ENCODE measurements at regions not wholly inside any gene's neighbourhood (a gene's known extent, or its start where the extent isn't known, plus 50 kb on each side); places are given as distances from the start of the nearest gene placed in this dataset.

DNA sequence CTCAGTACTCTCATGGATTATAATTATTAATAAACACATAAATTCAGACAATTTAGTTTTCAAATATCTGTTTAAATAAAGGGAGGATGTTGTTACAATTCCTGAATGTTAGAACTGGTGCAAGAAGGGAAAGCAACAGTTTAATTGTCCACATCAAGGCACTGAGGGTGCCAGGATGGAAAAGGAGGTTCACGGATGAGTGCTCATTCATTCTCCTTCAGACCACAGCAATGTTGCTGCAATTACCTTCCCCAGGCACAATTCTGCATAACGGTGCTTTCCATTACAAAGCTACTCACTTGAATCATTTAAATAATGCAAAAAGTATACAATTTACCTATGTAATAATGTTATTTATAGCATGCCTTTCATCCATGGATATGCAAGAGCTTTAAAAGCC lies 52.3 kb upstream of the COG2 start:
- no peak overlapping the region for H3K4me2 ChIP-seq (ENCODE audit: low read depth, low read length)
- dilution Hi-C loops (cut with HindIII; ENCODE audit: low sequenced_read_pairs, unreplicated experiment) = no loop called here
- intact Hi-C loops (cut with micrococcal nuclease) = no loop called here
- H4K91ac ChIP-seq (ENCODE audit: insufficient read depth, low read depth, low read length) = no peak overlapping the region
- no peaks in the 10 kb centered on the region for H3K9me3 ChIP-seq (ENCODE audit: control insufficient read depth, insufficient read depth, low read length)
- H3K56ac ChIP-seq (ENCODE audit: extremely low read depth, insufficient read depth, low read length) = no peak overlapping the region
- H2AK9ac ChIP-seq (replicated peaks; ENCODE audit: low read depth, low read length, poor library complexity) = no peak overlapping the region
- CTCF ChIA-PET = no interaction called here
- no peak overlapping the region for H2BK20ac ChIP-seq (ENCODE audit: low read depth, low read length)
- no peak for DNase-seq
- no peak overlapping the region for H3K4me3 ChIP-seq (ENCODE audit: insufficient read depth, low read depth, low read length)
- no peak overlapping the region for H2AK5ac ChIP-seq (ENCODE audit: low read depth, low read length)
- H3K4me1 ChIP-seq (ENCODE audit: control insufficient read depth, insufficient read depth, low read length) = no peaks in the 10 kb centered on the region
- no peak for TF ChIP-seq RFX5 (IDR thresholded peaks at IDR 0.05; ENCODE audit: low read depth, low read length)
- no peak for TF ChIP-seq ELK1 (IDR thresholded peaks at IDR 0.05; ENCODE audit: borderline replicate concordance, low read depth, low read length)
- TF ChIP-seq, protein P1, sequence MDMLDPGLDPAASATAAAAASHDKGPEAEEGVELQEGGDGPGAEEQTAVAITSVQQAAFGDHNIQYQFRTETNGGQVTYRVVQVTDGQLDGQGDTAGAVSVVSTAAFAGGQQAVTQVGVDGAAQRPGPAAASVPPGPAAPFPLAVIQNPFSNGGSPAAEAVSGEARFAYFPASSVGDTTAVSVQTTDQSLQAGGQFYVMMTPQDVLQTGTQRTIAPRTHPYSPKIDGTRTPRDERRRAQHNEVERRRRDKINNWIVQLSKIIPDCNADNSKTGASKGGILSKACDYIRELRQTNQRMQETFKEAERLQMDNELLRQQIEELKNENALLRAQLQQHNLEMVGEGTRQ (IDR thresholded peaks at IDR 0.05; ENCODE audit: low read depth, low read length) = no peak
- no peak for TF ChIP-seq RAD21 (IDR thresholded peaks at IDR 0.05; ENCODE audit: low read length)
- no peak for TF ChIP-seq CEBPB (IDR thresholded peaks at IDR 0.05; ENCODE audit: low read depth, low read length)
- TF ChIP-seq MAFK (IDR thresholded peaks at IDR 0.05; ENCODE audit: low read depth, low read length) = no peak
- TF ChIP-seq RCOR1 (IDR thresholded peaks at IDR 0.05; ENCODE audit: insufficient replicate concordance, low read length) = no peak
- TF ChIP-seq MXI1 (IDR thresholded peaks at IDR 0.05; ENCODE audit: borderline replicate concordance, low read depth, low read length) = no peak
- no peak for TF ChIP-seq BHLHE40 (IDR thresholded peaks at IDR 0.05; ENCODE audit: low read depth, low read length)
- no peak for TF ChIP-seq CHD1 (IDR thresholded peaks at IDR 0.05; ENCODE audit: low read depth, low read length)
- no peak for TF ChIP-seq FOS (IDR thresholded peaks at IDR 0.05; ENCODE audit: low read depth, low read length)
- no peak for TF ChIP-seq NFE2L2 (IDR thresholded peaks at IDR 0.05; ENCODE audit: low read depth, low read length)
- TF ChIP-seq POLR2A (IDR thresholded peaks at IDR 0.05; ENCODE audit: low read depth, low read length) = no peak
- no peak for TF ChIP-seq SMC3 (IDR thresholded peaks at IDR 0.05; ENCODE audit: low read depth, low read length)
- TF ChIP-seq CTCF (conservative IDR thresholded peaks at IDR 0.05; ENCODE audit: low read depth, low read length) = no peak
- TF ChIP-seq MAZ (IDR thresholded peaks at IDR 0.05; ENCODE audit: borderline replicate concordance, low read depth, low read length) = no peak
- in situ Hi-C loops (cut with MboI; ENCODE audit: low sequenced_read_pairs) = loop anchor here (25.0 kb wide), 1 partner anchor 553 kb away; no protein-coding TSS in a partner anchor
- no peak overlapping the region for H3K14ac ChIP-seq (replicated peaks; ENCODE audit: low read depth, low read length)
- H4K5ac ChIP-seq (ENCODE audit: low read depth, low read length) = no peak overlapping the region
- H3K4ac ChIP-seq (ENCODE audit: low read depth, low read length) = no peak overlapping the region
- H2BK15ac ChIP-seq (ENCODE audit: low read depth, low read length) = no peak overlapping the region
- H3K27me3 ChIP-seq (ENCODE audit: control insufficient read depth, insufficient read depth, low read length) = no peaks in the 10 kb centered on the region; the same call in 1 of the 2 replicates
- POLR2A ChIA-PET (ENCODE audit: unreplicated experiment) = no interaction called here
- H2AFZ ChIP-seq (replicated peaks; ENCODE audit: low read length, poor library complexity) = no peak overlapping the region
- H3K9me1 ChIP-seq (ENCODE audit: insufficient read depth, low read length) = no peaks in the 10 kb centered on the region
- no peak overlapping the region for H2BK120ac ChIP-seq (ENCODE audit: low read depth, low read length)
- no peak for ATAC-seq (ENCODE audit: low read depth)
- no peak overlapping the region for H2BK5ac ChIP-seq (ENCODE audit: low read depth, low read length, poor library complexity, severe bottlenecking)
- no CpG with 5 or more reads among the region's 2 CpGs for WGBS, 2 experiments (ENCODE audit: extremely low coverage in 2 of 2, insufficient read length in 1 of 2)
- H3K23ac ChIP-seq (ENCODE audit: low read depth, low read length) = no peak overlapping the region
- no peak overlapping the region for H3K27ac ChIP-seq (ENCODE audit: insufficient read depth, low read length)
- H3K18ac ChIP-seq (ENCODE audit: low read depth, low read length) = no peak overlapping the region
- H4K8ac ChIP-seq (ENCODE audit: low read depth in 2 of 2, low read length in 2 of 2) = no peak overlapping the region
- no peak overlapping the region for H3K9ac ChIP-seq (ENCODE audit: low read depth, low read length)
- H3K79me1 ChIP-seq (ENCODE audit: low read depth in 1 of 2, low read length in 2 of 2) = no peaks in the 10 kb centered on the region
- no TSS peak for BruUV-seq (replicated peaks)
- H4K20me1 ChIP-seq (ENCODE audit: insufficient read depth, low read length) = no peaks in the 10 kb centered on the region
- no peaks in the 10 kb centered on the region for H3K36me3 ChIP-seq (ENCODE audit: control insufficient read depth, insufficient read depth, low read length)
